Gastroesophageal sphincter (tissue), 3 donors: ENCODE measurements at regions not wholly inside any gene's neighbourhood (a gene's known extent, or its start where the extent isn't known, plus 50 kb on each side); places are given as distances from the start of the nearest gene placed in this dataset.

Experiments
- EP300 ChIP-seq: sonication (generic); formaldehyde crosslinking; IDR thresholded peaks from one replicate; pipeline ENCODE4 v1.6.1; 2017; ENCODE audit warnings: antibody characterized with exemption, mild to moderate bottlenecking
- POLR2A ChIP-seq, 2 donors: fragments of 450-650 bp; IDR thresholded peaks; one replicate each; pipeline ENCODE4 v1.6.1; 2017; ENCODE audit warnings: antibody characterized with exemption in 2 of 2, mild to moderate bottlenecking in 2 of 2, moderate library complexity in 1 of 2
- POLR2AphosphoS5 ChIP-seq: sonication (generic); formaldehyde crosslinking; IDR thresholded peaks from one replicate; pipeline ENCODE4 v1.6.1; 2017; ENCODE audit warnings: antibody characterized with exemption
- TF ChIP-seq, protein P1 (sequence below), 4 experiments: fragments of 200-600 bp in 2 of 4; fragments of 450-650 bp in 2 of 4; sonication (generic) in 1 of 4; IDR thresholded peaks; one replicate each; pipeline ENCODE4 v1.5.1; 2017 to 2019; ENCODE audit warnings: antibody characterized with exemption in 4 of 4, mild to moderate bottlenecking in 2 of 4, moderate library complexity in 2 of 4

GRCh38 chr5:104139840-104140239, 577.3 kb upstream of the NUDT12 start:
- TF ChIP-seq, protein P1, sequence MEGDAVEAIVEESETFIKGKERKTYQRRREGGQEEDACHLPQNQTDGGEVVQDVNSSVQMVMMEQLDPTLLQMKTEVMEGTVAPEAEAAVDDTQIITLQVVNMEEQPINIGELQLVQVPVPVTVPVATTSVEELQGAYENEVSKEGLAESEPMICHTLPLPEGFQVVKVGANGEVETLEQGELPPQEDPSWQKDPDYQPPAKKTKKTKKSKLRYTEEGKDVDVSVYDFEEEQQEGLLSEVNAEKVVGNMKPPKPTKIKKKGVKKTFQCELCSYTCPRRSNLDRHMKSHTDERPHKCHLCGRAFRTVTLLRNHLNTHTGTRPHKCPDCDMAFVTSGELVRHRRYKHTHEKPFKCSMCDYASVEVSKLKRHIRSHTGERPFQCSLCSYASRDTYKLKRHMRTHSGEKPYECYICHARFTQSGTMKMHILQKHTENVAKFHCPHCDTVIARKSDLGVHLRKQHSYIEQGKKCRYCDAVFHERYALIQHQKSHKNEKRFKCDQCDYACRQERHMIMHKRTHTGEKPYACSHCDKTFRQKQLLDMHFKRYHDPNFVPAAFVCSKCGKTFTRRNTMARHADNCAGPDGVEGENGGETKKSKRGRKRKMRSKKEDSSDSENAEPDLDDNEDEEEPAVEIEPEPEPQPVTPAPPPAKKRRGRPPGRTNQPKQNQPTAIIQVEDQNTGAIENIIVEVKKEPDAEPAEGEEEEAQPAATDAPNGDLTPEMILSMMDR (IDR thresholded peaks at IDR 0.05), result no peak
- no peak for TF ChIP-seq POLR2A (IDR thresholded peaks at IDR 0.05)
- TF ChIP-seq EP300, result no peak
- no peak for TF ChIP-seq POLR2AphosphoS5
